ENCODE measurements at regions not wholly inside any gene's neighbourhood (a gene's known extent, or its start where the extent isn't known, plus 50 kb on each side); places are given as distances from the start of the nearest gene placed in this dataset.

- no peak for DNase-seq
- no peak overlapping the region for H2AFZ ChIP-seq (ENCODE audit: low read length)
- no peak overlapping the region for H3K4me3 ChIP-seq (ENCODE audit: low read length)
- H3K9me3 ChIP-seq (replicated peaks; ENCODE audit: insufficient read depth, low read length): no peaks in the 10 kb centered on the region
- TF ChIP-seq EZH2phosphoT487 (IDR thresholded peaks at IDR 0.05; ENCODE audit: low read length) (no peak), EZH2 (optimal IDR thresholded peaks at IDR 0.05; ENCODE audit: low read depth, low read length) (no peak)
- no peaks in the 10 kb centered on the region for H3K79me2 ChIP-seq (ENCODE audit: low read length)
- no peaks in the 10 kb centered on the region for H4K20me1 ChIP-seq (ENCODE audit: insufficient read depth, low read length)
- no peaks in the 10 kb centered on the region for H3K36me3 ChIP-seq (replicated peaks; ENCODE audit: insufficient read depth, low read length)
- H3K27me3 ChIP-seq (replicated peaks; ENCODE audit: insufficient read depth, low read length): no peaks in the 10 kb centered on the region
- H3K4me1 ChIP-seq (ENCODE audit: low read length): no peaks in the 10 kb centered on the region
- H3K9ac ChIP-seq (ENCODE audit: low read length): no peak overlapping the region
- no peak overlapping the region for H3K27ac ChIP-seq (ENCODE audit: low read length)
- no peaks in the 10 kb centered on the region for H3K9me2 ChIP-seq (replicated peaks; ENCODE audit: insufficient read depth, low read length)
- H3F3A ChIP-seq (ENCODE audit: insufficient read depth, low read length): no peaks in the 10 kb centered on the region
- no peak overlapping the region for H3K4me2 ChIP-seq (ENCODE audit: low read depth, low read length)
Observed at GRCh38 chr16:59684911-59685310, 950.8 kb upstream of the GOT2 start.

GRCh38 chr16:59683709-59684108 lies 949.6 kb upstream of the GOT2 start:
- Histone ChIP-seq H3K9me2 (replicated peaks; ENCODE audit: insufficient read depth, low read length) (no peaks in the 10 kb centered on the region), H3K4me3 (ENCODE audit: low read length) (no peak overlapping the region), H3K4me2 (ENCODE audit: low read depth, low read length) (no peak overlapping the region), H3K27me3 (replicated peaks; ENCODE audit: insufficient read depth, low read length) (no peaks in the 10 kb centered on the region), H2AFZ (ENCODE audit: low read length) (no peak overlapping the region), H3F3A (ENCODE audit: insufficient read depth, low read length) (no peaks in the 10 kb centered on the region), H4K20me1 (ENCODE audit: insufficient read depth, low read length) (no peaks in the 10 kb centered on the region), H3K27ac (ENCODE audit: low read length) (no peak overlapping the region), H3K36me3 (replicated peaks; ENCODE audit: insufficient read depth, low read length) (no peaks in the 10 kb centered on the region), H3K9me3 (replicated peaks; ENCODE audit: insufficient read depth, low read length) (no peaks in the 10 kb centered on the region), H3K4me1 (ENCODE audit: low read length) (no peaks in the 10 kb centered on the region), H3K79me2 (ENCODE audit: low read length) (no peaks in the 10 kb centered on the region), H3K9ac (ENCODE audit: low read length) (no peak overlapping the region)
- TF ChIP-seq EZH2phosphoT487 (IDR thresholded peaks at IDR 0.05; ENCODE audit: low read length) (no peak), CTCF (IDR thresholded peaks at IDR 0.05; ENCODE audit: low read length) (no peak), EZH2 (optimal IDR thresholded peaks at IDR 0.05; ENCODE audit: low read depth, low read length) (no peak)
- no peak for DNase-seq

- no peak for TF ChIP-seq EZH2 (optimal IDR thresholded peaks at IDR 0.05; ENCODE audit: low read depth, low read length)
- no peak for TF ChIP-seq EZH2phosphoT487 (IDR thresholded peaks at IDR 0.05; ENCODE audit: low read length)
- no peak for TF ChIP-seq CTCF (IDR thresholded peaks at IDR 0.05; ENCODE audit: low read length)
- Histone ChIP-seq H3K9me2 (replicated peaks; ENCODE audit: insufficient read depth, low read length) (no peaks in the 10 kb centered on the region), H3K27ac (ENCODE audit: low read length) (no peak overlapping the region), H3K9me3 (replicated peaks; ENCODE audit: insufficient read depth, low read length) (no peaks in the 10 kb centered on the region), H3F3A (ENCODE audit: insufficient read depth, low read length) (no peaks in the 10 kb centered on the region), H2AFZ (ENCODE audit: low read length) (no peak overlapping the region), H3K4me2 (ENCODE audit: low read depth, low read length) (no peak overlapping the region), H3K4me3 (ENCODE audit: low read length) (no peak overlapping the region), H3K79me2 (ENCODE audit: low read length) (no peaks in the 10 kb centered on the region), H3K36me3 (replicated peaks; ENCODE audit: insufficient read depth, low read length) (no peaks in the 10 kb centered on the region), H3K27me3 (replicated peaks; ENCODE audit: insufficient read depth, low read length) (no peaks in the 10 kb centered on the region), H4K20me1 (ENCODE audit: insufficient read depth, low read length) (no peaks in the 10 kb centered on the region), H3K4me1 (ENCODE audit: low read length) (no peaks in the 10 kb centered on the region), H3K9ac (ENCODE audit: low read length) (no peak overlapping the region)
- no peak for DNase-seq
Observed at GRCh38 chr16:59665618-59666220, 931.6 kb upstream of the GOT2 start.

GRCh38 chr16:59658572-59658971 lies 924.5 kb upstream of the GOT2 start:
- Histone ChIP-seq H3K4me3 (ENCODE audit: low read length) (no peak overlapping the region), H3F3A (ENCODE audit: insufficient read depth, low read length) (no peaks in the 10 kb centered on the region), H3K36me3 (replicated peaks; ENCODE audit: insufficient read depth, low read length) (no peaks in the 10 kb centered on the region), H3K9me3 (replicated peaks; ENCODE audit: insufficient read depth, low read length) (no peaks in the 10 kb centered on the region), H3K27me3 (replicated peaks; ENCODE audit: insufficient read depth, low read length) (no peaks in the 10 kb centered on the region), H3K4me1 (ENCODE audit: low read length) (no peaks in the 10 kb centered on the region), H3K4me2 (ENCODE audit: low read depth, low read length) (no peak overlapping the region), H3K79me2 (ENCODE audit: low read length) (no peaks in the 10 kb centered on the region), H3K9me2 (replicated peaks; ENCODE audit: insufficient read depth, low read length) (no peaks in the 10 kb centered on the region), H2AFZ (ENCODE audit: low read length) (no peak overlapping the region), H3K9ac (ENCODE audit: low read length) (no peak overlapping the region), H3K27ac (ENCODE audit: low read length) (no peak overlapping the region), H4K20me1 (ENCODE audit: insufficient read depth, low read length) (no peaks in the 10 kb centered on the region)
- TF ChIP-seq CTCF (IDR thresholded peaks at IDR 0.05; ENCODE audit: low read length) (no peak), EZH2 (optimal IDR thresholded peaks at IDR 0.05; ENCODE audit: low read depth, low read length) (no peak), EZH2phosphoT487 (IDR thresholded peaks at IDR 0.05; ENCODE audit: low read length) (no peak)
- no peak for DNase-seq
